ENCODE measurements at regions not wholly inside any gene's neighbourhood (a gene's known extent, or its start where the extent isn't known, plus 50 kb on each side); places are given as distances from the start of the nearest gene placed in this dataset.

- no peak for DNase-seq
Measured at GRCh38 chr11:121777056-121777455, 324.3 kb upstream of the SORL1-AS1 start.

- no peak for DNase-seq
Measured at GRCh38 chr11:121775276-121775675, 322.5 kb upstream of the SORL1-AS1 start.

- no peak for DNase-seq
Measured at GRCh38 chr11:121773076-121773475, 320.3 kb upstream of the SORL1-AS1 start.

- DNase-seq, result no peak
Measured at GRCh38 chr11:121770939-121771595, 318.3 kb upstream of the SORL1-AS1 start.

DNA sequence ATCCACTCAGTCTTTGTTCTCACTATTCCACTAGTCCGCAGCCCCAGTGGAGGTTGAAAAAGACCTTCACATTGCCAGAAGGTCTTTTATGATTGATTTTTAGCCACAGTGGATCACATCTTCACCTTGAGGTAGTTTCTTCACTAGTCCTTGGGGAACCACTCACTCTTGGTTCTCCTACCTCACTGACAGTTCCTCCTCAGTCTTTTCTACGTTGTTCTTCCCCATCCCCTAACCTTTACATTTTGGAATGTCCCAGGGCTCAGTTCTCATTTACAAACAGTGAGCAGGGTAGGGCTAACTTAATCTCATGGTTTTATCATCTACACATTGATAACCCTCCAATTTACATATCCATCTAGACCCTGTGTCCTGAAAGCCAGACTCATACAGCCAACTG is 316.4 kb upstream of the SORL1-AS1 start:
- DNase-seq, result no peak

DNA sequence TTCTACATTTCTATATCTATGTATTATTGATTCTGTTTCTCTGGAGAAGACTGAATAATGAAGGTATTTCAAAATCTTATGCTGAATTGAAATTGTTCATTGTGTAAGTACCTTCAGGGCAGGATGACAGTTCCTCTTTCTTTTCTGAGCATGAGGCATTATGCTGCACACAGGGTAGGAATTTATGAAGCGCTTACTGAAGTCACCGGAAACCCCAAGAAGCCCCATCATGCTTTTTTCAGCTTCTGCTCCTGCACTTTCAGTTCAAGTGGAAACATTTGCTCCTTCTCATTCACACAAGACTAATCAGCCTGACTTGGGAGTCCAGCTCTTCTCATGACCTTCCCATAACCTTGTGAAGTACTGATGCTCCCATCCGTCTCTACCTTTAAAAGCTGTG is 314.7 kb upstream of the SORL1-AS1 start:
- no peak for DNase-seq

DNA sequence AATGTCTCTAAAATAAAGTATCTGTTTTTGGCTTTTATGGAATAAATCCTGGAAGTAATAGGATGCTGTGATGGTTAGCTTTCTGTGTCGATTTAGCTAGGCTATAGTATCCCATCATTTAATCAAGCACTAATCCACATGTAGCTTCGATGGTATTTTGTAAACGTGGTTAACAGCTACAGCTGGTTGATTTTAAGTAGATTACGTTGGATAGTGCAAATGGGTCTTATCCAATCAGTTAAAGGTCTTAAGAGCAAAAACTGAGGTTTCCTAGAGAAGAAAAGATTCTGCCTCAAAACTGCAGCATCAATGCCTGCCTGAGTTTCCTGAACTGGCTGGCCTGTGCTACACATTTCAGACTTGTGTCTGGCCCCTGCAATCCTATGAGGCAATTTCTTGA is 314.2 kb upstream of the SORL1-AS1 start:
- no peak for DNase-seq

GRCh38 chr11:121766166-121766565 is 313.4 kb upstream of the SORL1-AS1 start:
- no peak for DNase-seq

GRCh38 chr11:121763526-121763925 is 310.8 kb upstream of the SORL1-AS1 start:
- DNase-seq, result no peak

DNA sequence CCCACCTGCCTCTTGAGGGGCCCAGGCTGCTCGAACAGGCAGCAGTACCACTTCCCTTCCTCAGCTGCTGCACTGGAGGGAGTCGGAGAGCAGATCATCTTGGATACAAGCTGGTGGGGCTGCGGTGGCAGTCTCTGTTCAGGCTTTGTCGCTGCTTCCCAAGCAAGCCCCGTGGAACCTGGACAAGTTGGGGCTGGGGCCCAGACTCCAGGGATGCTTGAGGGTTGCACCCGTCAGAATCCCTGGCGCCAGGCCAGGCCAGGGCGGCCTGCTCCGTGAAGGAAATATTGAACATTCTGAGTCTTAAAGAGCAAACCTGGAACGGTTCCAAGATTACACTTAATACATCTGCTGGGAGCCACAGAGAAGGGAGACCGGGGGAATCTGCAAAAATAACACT is 310.1 kb upstream of the SORL1-AS1 start:
- no peak for DNase-seq

DNA sequence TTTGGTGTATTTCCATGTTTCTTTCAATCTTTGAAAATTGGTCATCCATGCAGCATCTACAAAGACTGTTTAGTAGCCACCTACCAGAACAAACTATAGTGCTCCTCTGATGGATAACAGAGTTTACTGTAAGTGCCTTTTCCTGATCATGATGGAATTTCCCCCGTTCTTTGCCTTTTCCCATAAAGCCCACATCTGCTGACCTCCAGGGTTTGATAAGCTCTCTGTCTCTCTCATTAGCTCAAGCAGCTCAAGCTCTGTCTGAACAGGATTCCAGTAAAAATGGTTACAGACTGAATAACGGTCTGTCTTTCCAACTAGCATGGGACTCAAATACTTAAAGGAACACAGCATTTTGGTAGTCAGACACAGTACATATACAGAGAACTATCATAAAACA is 308.4 kb upstream of the SORL1-AS1 start:
- no peak for DNase-seq

GRCh38 chr11:121757480-121758125 is 304.8 kb upstream of the SORL1-AS1 start:
- DNase-seq, result no peak

GRCh38 chr11:121755906-121756305 is 303.1 kb upstream of the SORL1-AS1 start:
- DNase-seq, result no peak

GRCh38 chr11:121755191-121755590 is 302.4 kb upstream of the SORL1-AS1 start:
- DNase-seq, result no peak

DNA sequence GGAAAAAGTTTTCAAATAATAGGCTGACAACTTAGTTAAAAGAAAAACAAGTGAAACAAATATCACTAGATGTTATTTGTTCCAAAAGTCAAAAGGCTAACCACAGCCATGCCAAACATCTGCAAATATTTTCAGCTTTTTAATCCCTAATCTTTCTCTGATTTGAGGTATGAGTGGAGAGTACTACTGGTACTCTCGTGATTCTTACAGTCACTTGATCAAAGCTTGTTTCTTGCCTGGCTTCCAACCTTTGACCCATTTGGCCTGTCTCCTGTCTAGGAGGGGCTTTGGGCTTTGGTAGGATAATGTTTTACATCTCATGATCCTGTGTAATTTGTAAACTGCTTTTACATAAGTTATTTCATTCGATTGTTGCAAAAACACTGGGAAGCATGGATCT is 301.8 kb upstream of the SORL1-AS1 start:
- no peak for DNase-seq

- no peak for DNase-seq
Measured at GRCh38 chr11:121749691-121750090, 296.9 kb upstream of the SORL1-AS1 start.

DNA sequence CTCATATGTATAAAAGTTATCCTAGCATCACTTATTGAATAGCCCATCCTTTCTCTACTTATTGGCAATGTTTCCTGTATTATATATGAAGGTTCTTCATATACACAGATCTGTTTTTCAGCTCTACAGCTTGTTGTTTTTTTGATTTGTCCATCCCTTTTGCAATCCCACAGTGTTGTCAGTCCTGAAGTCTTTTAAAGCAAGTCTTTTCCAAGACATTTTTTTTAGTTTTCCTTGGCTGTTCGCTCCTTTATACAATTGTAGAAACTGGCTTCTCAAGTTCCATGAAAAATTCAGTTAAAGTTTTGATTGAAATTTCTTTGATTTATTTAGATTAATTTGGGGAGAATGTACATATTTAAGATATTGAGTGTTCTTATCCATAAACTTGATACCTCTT is 295.3 kb upstream of the SORL1-AS1 start:
- DNase-seq, result no peak

GRCh38 chr11:121743285-121743684 is 290.5 kb upstream of the SORL1-AS1 start:
- DNase-seq, result no peak

GRCh38 chr11:121741761-121742361 is 289.1 kb upstream of the SORL1-AS1 start:
- DNase-seq, result no peak

- DNase-seq, result no peak
Measured at GRCh38 chr11:121741351-121741760, 288.6 kb upstream of the SORL1-AS1 start.

DNA sequence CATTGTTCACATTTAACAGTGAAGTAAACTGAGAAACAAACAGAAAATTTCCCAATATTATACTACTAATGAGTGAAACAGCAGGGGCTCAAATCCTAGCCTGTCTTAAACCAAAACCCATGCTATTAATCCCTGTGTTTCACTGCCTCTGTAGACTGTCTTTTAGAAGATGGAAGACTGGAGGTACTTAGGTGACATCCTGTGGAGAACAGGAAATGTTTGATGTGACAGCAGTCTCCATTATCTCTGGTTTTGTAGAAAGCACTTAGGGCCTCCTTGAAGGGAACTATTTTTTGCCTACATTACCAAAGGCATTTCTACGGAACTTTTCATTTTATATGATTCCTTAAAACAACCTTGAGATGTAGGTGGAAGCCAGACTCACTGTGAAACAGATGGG is 288.1 kb upstream of the SORL1-AS1 start:
- DNase-seq, result no peak

- DNase-seq, result no peak
Measured at GRCh38 chr11:121733858-121734257, 281.1 kb upstream of the SORL1-AS1 start.

DNA sequence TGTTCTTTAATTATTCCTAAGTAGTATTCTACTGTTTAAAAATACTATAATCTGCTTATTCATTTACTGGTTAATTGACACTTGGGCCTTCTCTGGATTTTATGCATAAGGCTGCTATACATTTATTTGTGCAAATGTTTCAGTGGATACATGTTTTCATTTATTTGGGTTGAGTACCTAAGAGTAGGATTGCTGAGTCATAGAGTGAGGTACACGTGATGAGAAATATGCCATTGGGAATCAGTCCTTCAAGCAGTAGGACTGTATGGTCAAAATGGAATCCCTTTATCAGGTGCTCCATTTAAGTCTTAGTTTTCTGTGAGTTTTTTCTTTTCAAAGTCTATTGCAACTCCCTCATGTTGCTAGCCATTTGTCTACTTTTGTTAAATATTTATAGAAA is 275.2 kb upstream of the SORL1-AS1 start:
- no peak for DNase-seq

GRCh38 chr11:121723246-121723741 is 270.5 kb upstream of the SORL1-AS1 start:
- DNase-seq, result no peak

All from NCI-H526 (cell line).